A673 (cell line): ENCODE measurements at regions not wholly inside any gene's neighbourhood (a gene's known extent, or its start where the extent isn't known, plus 50 kb on each side); places are given as distances from the start of the nearest gene placed in this dataset.

Source experiments
- CTCF ChIP-seq: fragments of 300-800, 200-600 bp; sonication (generic); conservative IDR thresholded peaks from 2 replicates; pipeline ENCODE4 v1.5.1; 2017; ENCODE audit warnings: low read depth, mild to moderate bottlenecking, antibody characterized with exemption, low read length, moderate library complexity, mixed read lengths
- EZH2 ChIP-seq: fragments of 200-600 bp; sonication (generic); IDR thresholded peaks from 2 replicates; pipeline ENCODE4 v1.6.1; 2017; ENCODE audit warnings: borderline replicate concordance, low read depth, mild to moderate bottlenecking, mixed read lengths, antibody characterized with exemption, low read length; ENCODE audit not compliant: poor library complexity, severe bottlenecking

GRCh38 chr11:79744941-79745340, 304.1 kb upstream of the TENM4 start:
- TF ChIP-seq CTCF (no peak), EZH2 (no peak)
